GM21526 (cell line): ENCODE measurements at regions not wholly inside any gene's neighbourhood (a gene's known extent, or its start where the extent isn't known, plus 50 kb on each side); places are given as distances from the start of the nearest gene placed in this dataset.

ENCODE experiments used
- ATAC-seq: cut with Tn5 transposase; IDR thresholded peaks from one replicate; pipeline ENCODE4 v1.9.1; 2021; ENCODE audit warnings: moderate library complexity; ENCODE audit not compliant: unreplicated experiment, low FRiP score

DNA sequence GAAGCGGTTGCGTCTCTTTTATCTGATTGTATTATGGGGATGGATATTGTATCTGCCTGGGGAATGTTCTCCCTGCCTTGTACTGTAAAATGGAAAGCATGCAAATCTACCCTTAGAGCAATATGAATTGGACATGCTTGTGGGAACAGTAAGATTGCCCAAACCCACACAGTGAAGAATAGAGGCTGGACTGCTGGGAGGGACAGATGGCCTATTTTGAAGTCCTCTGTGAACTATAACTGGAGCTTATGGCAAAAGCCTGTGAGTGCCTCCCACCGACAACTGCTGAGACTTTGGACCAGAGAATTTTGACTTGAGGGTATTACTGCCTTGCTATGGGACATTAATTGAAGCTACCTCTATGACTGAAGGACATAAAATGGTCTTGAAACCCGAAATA is 168.9 kb downstream of the ERCC6L2 start:
- ATAC-seq, result no peak

DNA sequence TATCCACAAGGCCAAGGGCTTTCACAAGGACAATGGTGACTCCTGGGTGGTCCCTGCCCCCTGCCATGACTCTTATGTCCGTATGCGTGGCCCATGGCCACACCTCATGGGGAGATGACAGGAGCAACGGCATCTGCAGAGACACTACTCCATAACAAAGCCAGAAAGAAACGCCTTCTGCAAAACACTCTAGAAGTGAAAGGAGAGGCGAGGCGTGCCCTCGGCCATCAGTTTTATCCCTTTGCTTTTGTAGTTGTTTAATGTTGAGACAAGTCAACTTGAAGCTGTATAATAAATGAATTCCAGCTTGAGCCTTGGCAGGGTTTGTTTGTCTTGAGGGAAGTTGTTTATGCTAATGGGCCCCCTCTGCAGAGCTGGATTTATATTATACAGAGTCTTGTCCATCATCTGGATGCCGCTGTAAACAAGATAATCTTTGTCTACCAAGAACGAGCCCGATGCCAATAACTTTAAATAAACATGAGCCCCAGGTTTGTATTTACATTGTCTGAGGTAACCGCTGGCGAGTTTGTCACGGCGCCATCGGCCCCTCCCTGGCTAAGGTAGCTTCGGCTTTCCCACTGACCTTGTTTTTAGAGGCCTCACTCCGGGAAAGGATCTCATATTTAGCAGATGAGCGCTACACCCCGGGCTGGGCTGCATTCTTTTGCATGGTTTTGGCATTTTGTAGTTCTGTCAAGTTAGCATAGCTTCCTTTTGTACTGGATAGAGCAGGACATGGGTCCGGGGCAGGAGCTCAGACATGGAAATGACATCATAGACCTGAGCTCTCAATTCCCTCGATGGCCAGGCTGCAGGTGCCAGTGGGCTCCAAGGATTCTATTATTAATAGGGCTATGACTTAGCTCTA is 165.3 kb downstream of the ERCC6L2 start:
- no peak for ATAC-seq

DNA sequence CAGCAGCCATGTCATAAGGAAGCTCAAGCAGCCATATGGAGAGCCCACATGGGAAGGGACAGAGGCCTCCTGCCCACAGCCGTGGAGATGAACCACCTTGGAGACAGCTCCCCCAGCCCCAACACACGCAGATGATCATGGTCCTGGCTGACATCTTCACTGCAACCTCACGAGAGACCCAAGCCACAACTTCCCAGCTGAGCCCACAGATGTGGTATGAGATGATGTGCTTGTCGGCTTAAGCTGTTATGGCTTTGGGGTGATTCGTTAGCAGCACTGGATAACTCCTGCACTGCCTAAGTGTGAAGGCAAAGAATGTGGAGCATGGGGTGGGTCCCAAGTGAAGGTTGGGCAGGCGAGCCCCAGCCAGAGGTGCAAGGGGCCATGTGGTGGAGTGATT is 163.4 kb downstream of the ERCC6L2 start:
- ATAC-seq, result no peak

DNA sequence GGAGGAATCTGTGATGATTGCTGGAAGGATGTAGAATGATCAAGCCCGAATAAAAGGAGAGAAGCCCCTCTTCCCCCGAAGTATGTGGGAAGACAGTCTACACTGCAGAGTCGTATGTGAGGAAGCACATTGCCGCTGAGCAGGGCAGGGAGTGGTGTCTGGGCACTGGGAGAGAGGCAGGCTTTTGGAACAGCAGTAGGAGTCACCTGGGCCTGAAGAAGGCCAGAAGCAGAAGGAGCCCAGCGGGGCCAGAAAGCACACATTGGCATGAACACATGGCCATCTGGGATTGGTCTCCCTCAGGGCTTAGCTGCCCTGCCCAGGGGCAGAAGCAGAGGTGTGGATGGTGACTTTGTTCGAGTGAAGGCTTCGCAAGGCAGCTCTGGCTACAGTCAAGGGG is 162.8 kb downstream of the ERCC6L2 start:
- no peak for ATAC-seq

DNA sequence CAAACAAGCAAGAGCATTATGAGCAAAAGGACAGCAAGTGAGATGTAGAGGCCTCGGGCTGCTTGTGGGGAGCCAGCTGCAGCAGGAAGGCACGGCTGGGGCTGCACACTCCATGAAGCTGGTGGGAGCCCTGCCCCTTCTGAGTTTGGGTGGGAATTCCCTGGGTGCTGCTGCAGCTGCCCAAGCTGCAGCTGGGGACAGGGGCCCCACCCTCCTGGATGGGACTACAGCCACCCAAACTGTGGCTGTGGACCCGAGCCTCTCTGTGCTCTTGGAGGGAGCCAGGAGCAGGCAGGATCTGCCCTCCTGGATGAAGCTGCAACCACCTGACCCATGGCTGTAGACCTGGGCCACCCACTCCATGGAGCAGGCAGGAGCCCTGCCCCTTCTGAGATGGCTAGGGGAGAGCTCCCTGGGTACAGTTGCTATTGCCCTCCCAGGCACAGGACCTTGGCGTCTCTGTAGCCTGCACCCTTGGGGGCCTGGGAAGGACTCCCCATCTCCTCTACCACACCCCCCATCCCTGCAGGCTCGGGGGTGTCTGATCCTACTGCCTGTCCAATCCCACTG is 159.1 kb downstream of the ERCC6L2 start:
- ATAC-seq, result no peak

DNA sequence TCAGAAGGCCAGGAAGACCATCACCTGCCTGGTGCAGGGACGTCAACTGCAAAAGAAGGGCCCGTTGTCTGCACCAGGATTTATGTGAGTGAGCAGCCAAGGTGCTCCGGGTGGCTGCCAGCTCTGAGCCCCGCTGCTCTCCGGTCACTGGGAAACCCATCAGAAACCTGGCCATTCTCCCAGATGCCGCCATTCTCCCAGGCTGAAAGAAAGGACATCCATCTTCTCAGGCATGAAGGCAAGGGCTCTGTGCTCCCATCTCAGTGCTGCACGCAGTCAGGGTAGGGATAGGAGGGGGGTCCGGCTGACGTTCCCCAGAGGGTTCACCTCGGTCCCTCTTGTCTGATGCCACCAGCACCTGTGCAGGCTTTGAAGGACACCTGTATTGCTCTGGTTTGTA is 158.4 kb downstream of the ERCC6L2 start:
- ATAC-seq, result no peak

DNA sequence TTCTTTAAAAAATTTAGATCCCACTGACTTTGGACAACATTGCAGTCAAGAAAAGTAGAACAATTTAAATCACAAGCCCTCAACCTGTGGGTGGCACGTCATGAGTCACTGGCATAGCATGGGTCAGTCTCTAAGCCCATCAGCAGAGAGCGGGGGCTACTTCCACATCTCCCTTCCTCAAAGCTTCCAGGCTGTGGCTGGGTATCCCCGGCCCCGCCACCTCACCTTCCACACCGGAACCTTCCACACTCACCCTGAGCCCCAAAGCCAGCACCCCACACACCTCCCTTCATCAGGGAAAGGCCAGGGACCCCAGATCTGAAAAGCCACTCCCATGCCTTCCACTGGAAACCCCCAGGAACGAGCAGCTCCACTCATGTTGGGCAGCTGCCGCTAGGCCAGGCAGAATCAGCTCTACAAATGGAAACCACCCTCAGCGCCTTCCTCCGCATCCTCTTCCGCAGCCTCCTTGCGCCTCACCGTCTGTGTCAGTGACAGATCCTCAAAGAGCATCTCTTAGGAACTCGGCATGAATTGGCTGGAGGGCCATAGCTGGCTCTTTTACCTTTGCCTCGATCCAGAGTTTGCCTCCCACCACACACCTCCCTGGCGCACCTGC is 156.5 kb downstream of the ERCC6L2 start:
- no peak for ATAC-seq

DNA sequence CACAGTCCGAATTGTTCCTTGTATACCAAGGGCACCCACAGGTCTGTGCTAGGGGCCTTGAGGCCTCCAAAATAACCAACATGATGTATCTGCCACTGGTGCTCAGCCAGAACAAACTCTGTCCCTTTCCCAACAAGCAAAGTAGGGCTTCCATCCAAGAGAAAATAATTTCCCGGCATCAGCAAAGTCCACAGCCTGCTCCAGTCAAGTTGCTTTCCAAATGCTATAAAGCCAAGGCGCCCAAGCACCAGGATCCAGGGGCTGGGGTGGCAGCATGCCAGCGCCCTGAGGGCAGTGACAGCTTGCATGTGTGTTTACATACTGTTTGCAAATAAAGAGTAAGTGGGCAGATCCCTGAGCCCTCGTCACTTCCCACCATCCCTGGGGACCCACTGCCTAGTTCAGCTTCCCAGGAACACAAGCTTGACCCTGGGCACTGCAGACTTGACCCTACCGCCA is 155.9 kb downstream of the ERCC6L2 start:
- no peak for ATAC-seq

DNA sequence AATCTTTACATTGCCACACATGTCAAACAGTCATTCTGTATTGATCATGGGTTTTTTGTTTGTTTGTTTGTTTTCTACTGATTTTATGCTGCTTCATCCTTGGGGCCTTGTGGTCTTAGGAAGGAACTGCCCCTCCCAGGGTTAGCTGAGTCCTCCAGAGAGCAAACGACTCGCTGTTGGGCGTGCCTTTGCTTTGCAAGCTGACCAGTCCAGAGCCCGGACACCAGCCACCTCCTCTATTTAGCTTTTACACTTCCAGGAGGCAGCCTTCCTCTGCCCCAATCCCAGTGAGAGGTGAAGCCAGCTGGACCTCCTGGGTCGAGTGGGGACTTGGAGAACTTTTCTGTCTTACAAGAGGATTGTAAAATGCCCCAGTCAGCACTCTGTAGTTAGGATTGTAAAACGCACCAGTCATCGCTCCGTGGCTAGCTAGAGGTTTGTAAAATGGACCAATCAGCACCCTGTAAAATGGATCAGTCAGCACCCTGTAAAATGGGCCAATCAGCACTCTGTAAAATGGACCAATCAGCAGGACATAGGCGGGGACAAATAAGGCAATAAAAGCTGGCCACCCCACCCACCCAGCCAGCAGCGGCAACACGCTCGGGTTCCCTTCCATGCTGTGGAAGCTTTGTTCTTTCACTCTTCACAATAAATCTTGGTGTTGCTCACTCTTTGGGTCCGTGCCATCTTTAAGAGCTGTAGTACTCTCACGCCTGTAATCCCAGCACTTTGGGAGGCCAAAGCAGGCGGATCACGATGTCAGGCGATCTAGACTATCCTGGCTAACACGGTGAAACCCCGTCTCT is 154.4 kb downstream of the ERCC6L2 start:
- ATAC-seq, result no peak

DNA sequence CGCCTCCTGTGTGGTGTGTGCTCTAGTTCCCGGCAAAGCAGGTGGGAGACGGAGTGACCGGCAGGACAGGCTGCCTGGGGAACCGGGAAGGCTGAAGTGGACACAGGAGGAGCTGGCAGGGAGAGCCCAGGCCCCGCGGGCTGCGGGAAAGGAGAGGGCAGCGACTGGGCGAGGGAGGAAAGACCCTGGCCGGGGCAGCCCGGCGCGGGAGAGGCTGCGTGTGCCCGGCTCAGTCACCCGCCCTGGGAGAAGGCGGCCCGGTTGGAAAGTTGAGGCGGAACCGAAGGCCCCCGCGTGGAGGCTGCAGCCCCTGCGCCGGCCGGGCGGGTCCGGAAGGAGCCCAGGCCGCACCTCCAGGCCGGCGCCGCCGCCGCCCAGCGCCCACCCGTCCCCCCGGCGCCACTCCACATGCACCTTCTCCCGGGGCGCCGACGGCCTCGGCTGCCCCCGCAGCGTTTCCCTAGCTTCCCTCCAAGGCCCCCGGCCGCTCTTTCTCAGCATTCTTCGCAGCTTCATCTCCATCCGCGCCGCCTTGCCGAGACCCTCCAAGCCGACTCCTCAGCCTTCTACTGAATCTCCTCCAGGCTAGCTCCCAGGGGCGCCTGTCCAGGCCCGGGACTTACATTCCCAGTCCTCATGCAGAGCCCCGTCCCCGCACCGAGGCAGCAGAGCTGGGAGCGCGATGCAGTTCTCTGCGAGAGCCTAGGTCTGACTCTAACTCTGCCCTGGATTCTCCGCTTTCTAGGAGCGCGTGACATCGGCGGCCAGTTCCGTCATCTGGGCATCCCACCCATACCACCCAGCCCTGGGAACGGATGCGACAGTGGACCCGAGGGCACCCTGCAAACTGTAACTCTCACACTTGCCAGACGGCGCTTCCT is 152.0 kb downstream of the ERCC6L2 start:
- no peak for ATAC-seq

DNA sequence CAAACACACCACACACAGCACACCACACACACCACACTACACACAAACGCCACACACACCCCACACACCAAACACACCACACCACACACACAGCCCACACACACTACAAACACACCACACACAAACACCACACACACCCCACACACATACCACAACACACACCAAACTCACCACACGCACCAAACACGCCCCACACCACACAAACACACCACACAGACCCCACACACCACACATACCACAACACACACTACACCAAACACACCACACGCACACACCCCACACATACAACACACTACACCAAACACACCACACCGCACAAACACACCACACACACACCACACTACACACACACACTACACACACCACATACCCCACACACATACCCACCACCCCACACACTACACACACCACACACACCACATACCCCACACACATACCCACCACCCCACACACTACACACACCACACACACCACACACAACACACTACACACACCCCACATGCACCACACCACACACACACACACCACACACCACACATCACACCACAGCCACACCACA is 151.2 kb downstream of the ERCC6L2 start:
- no peak for ATAC-seq

DNA sequence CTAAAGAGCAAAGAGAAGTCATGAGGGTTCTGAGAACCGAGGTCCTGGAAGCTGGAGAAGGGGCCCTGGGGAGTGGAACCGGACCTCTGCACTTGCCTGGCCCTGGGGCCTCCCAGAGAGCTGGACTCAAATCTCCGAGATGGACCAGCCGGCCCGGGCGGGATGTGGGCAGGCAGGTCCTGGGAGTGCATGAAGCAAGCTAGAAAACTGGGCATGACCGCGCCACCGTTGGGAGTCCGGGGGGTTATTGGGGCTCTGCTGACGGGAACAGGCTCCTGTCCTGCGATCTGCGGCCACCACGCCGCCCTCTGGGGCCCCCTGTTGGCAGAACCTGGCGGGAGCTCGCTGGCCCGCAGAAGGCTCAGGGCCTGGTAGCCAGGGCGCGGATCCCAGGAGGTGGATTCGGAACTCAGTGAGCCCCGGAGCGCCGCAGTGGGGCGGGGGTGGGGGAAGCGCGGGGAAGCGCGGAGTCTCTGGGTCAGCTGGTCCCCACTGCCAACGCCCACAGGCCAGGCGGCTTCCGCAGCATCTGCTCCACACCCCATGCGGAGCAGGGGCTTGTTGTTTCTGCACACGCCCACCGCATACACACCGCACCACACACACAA is 150.6 kb downstream of the ERCC6L2 start:
- ATAC-seq, result no peak

DNA sequence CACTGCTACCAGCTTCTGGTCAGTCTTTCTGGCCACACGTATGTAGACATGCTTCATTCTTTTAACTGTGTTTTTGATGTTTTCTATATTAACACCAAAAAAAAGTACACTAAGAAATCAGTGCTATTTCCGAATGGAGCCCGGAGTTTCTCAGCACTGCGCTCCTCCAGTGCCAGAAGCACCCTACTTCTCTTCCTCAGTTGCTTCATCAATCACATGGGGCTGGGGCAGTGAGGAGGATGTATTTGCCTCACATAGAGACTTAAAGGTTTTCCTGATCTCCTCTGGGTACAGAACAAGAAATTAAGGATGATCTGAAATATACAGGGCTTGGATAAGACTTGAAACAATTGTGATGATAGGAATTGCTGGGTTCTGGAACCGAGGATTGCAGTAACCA is 148.0 kb downstream of the ERCC6L2 start:
- no peak for ATAC-seq

DNA sequence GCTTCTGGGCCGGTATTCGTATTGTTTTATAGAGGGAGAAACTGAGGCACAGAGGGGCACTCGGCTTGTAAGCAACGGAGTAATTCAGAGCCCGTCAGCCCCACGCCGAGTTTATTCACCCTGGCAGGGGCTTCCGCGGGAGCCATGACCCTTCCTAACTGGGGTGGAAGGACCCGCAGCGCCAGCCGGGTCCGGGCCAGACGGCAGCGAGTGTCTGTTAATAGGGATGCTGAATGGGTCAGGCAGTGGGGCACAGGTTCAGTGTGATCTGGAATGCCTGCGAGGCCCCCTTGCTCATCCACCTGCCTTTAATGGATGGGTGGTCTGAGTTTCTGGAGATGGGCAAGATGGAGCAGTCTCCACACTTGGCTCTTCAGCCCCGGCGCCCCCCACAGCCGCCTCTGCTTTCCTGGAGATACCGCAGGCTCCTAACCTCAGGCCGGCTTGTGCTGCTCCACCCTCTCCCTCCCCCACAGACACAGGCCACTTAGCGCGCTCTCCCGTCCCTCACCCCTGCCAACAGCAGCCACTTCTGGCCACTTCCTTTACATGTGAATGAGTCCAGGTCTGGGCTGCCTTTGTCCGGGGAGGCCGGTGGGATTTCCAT is 147.1 kb downstream of the ERCC6L2 start:
- ATAC-seq, result no peak

DNA sequence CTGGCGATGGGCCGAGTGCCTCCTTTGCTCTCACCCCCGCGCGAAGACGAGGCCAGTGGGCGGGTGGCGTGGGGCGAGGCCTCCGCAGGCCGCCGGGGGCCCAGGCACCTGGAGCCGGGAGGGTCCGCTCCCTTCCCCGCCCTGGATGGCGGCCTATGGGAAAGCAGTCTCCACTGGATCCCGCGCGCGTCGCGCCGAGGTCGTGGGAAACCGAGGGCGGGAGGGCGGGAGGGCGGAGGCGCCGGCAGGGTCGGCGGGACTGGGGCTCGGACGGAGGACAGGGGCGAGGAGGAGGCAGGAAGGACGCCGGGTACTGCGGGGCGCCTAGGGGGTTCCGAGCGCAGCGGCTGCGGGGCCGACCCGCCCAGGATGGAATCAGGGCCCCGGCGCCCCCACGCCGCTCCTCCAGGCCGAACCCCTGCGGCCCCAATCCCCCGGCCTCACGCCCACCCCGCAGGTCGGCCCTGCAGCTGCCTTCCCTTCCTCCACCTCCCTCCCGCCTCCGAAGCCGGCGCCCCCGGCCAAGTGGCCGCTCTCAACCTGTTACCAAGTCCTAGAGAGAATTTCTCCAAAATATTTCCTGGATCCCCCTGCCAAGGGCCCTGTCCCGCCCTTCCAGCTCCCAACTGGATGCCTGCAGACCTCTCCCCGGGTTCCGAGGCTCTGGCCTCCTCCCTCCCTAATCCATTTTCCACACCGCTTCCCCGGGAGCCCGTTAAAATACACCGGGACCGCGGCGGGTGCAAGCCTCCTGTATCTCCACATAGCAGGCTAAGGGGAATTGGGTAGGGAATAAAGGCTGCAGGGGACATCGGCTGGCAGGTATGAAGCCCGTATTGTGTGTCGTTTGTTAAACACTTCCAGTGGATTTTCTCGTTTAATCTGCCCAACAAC is 146.3 kb downstream of the ERCC6L2 start:
- ATAC-seq, result no peak

DNA sequence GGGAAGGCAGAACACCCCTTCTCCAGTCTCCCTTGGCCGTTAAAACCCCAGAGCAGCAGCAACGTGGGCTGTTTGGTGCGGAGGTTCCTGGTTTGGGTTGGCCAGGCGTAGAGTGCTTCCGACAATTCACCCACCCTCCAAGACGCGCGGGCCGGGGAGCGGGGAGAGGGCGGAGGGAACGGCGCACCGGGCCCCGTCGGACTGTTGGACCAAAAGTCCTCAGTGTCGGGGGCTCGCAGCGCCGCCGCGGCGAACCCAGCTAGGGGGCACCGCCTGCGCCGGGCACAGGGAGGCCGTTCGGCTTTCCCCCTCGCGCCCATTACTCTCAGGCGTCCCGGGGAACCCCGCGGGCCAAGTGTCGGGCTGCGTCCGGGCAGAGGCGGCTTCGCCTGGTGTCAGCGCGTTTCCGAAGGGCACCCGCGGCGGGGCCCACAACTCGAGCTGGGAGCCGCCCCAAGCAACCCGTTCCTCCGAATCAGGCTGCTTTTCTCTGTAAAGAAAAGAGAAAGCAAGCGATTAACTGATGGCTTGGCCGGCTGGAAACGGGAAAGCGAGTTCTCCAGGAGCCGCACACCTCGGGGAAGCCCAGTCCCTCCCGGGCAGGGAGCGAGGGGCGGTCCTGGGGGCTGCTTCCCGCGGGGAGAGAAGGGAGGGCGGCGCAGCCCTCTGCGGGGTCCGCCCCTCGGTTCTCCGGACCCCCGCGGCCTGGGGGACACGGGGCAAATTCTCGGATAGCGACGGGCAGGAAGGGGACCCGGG is 145.5 kb downstream of the ERCC6L2 start:
- no peak for ATAC-seq

DNA sequence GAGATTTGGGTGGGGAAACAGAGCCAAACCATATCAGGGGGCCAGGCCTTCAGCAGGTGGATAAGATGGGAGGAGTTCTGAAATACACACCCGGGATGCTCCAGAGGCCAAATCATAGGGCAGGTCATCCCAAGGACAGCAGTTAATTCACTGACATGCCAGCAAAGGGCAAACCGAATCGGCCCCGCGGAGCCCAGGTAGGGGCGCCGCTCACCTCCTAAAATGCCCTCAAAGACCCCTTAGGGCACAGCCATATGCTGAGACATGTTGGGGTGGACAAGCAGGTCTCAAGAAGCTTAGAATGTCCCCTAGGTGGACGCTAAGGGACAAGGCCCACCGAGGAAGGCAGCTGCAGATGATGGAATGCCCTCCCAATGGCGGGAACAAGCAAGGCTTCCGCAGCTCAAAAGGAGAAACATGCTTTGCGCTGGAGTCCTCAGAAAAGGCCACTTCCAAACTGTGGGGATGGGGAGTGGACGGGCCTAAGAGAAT is 144.9 kb downstream of the ERCC6L2 start:
- ATAC-seq, result no peak
